ENCODE measurements at regions not wholly inside any gene's neighbourhood (a gene's known extent, or its start where the extent isn't known, plus 50 kb on each side); places are given as distances from the start of the nearest gene placed in this dataset.
A peak's percentile ranks its signal among the peaks of the same experiment; 100 is the strongest.
"Not testable (repeated sequence)": the region's sequence is repeated elsewhere in the genome, so short reads cannot be mapped to it uniquely, and the experiment has no call there.

DNA sequence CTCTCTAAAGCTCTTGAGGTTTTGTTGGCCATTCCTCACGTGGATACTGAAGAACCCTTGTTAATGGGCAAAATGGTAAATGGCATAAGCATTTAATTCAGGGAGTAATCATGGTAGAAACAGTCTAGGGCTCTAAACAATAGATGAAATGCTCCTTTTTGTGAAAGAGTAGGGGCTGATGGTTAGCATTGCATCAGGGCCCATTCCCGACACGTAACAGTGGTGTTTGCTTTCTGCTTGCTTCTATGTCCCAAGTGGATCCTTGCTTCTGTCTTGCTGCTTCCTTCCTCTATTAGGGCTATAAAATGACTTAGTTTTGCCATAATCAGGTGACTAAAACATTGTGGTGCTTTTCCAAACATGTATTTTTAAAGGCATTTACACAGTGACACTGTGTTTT lies 230.9 kb upstream of the AFF2 start:
- DNase-seq, result no peak

DNA sequence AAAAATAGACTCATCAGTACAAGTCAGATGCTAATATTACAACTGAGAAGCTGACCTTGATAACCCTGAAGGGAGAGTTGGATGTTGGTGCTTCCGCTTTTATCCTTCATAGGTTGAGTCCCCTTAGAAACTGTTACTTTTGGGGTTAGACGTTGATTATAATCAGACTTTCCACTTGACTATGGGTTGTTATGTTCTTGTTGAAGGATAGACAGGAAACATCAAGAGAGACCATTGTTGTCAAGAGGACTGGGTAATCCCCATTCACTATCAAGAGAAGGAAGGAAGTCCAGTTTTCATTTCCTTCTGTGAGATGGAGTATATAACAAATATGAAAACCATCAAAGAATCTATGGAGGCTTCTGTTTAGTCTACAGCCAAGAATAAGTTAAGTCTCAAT lies 229.9 kb upstream of the AFF2 start:
- no peak for DNase-seq

DNA sequence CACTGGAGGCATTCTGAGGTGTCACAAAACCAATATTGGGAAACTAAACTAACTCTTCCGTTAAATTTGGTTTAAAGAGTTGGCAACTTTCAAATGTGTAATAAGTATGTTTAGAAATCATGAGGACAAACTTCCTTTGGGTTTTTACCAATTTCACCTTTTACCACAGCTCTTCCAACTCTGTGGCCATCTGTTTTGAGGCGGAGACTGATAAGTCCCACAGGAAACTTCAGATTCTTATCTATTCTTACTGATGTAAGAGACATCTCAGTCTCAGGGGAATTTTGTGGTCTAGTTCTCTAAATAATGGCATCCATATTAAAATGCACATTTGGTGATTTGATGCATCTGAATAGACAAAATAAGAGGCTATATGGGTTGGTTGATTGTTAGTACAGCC lies 229.2 kb upstream of the AFF2 start:
- DNase-seq, result no peak

DNA sequence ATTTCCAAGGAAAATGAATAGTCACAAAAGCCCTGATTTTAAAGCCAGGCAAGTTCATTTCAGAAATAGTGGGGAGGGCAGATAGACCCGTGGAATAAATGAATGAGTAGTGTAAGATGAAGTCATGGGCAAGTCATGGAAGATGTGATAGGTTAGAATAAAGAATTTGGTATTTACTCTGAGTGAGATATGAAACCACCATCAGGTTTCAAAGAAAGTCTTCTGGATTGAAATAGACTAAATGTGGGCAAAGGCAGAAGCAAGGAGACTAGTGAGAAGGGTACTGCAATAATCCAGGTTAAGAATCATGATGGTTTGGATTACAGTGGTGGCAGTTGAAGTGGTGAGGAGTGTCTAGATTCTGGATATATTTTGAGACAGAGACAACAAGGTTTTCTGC lies 218.5 kb upstream of the AFF2 start:
- no peak for DNase-seq

DNA sequence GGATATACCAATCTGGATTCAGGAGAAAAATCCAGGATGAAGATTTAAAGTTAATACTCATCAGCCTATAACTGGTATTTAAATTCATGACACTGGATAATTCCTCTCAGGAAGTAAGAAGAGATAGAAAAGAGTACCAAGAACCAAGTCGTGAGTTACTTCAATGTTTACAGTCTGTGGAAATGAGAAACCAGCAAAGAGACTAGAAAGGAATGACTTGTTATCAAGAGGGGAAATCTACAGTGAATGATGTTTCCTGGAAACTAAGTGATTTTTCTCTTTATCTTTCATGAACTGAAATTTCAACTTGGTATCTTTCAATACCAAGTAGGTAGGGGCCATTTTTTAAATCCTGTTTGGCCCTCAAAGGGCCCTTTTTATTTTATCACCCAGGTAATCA lies 217.9 kb upstream of the AFF2 start:
- no peak for DNase-seq

DNA sequence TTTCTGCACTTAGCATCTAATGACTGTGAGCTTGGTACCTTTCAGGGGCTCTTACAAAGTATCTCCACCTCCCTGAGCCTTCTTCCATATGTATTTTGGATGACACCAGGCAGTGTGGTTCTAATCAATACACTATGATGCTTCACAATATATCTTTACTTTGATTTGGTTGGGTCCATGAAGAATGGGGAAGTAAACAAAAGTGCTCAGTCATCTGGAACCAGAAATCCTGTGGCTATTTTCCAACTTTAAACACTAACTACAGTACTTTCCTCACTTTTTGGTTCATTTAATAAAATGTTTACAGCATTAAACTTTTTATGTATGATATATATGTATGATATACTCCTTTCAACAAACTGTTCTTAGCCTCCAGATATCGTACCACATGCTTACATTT lies 216.4 kb upstream of the AFF2 start:
- no peak for DNase-seq

DNA sequence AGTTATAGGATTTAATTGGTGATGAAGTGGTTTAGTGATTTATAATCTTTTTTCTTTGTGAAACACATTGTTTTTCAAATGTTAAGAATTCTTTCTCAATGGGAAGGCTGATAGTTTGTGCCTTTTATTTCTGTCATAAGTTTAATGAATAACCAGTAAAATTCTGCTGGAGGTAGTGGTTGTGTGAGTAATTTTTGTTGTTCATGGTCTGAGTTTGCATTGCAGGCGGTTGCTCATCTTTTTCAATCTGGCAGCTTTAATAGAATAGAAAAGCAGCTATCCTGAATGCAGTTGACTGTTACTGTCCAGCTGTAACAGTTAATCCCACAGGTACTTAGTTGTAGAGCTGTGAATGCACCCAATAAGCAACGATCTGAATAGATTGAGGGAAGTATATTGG lies 215.6 kb upstream of the AFF2 start:
- no peak for DNase-seq

DNA sequence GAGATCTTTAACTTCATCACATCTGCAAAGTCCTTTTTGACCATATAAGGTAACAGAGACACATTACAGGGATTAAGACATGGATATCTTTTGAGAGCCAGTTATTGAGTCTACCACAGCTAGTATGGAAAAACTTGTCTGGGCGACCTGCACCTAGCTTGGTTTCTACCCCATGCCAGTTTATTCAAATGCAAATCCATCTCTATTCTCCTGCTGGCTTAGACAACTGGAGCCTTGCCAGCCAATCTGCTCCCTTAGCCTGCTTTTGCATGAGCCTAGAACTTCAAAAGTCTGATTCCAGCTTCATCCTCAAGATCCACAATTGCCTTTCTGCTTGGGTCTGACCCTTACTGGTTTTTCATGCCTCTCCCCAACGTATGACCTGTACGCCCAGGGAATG lies 212.0 kb upstream of the AFF2 start:
- DNase-seq, result no peak

DNA sequence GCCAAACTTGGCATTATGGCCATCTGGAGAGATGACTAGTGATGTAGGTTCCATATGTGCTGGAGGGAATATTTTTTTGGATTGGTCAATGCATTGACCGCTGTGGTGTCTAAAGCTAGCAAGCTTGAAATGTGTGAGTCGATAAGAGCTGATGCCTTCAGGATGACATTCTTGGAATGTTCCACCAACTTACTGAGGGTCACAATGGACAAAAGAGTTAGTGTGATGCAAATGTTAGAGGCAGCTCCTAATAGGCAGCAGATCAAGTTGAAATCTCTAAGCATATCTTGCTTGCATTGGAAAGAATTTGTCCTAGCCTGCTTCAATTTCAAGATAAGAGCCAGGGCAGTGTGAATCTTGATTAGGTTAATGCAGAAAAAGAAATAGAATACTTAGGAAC lies 210.4 kb upstream of the AFF2 start:
- DNase-seq, result no peak

DNA sequence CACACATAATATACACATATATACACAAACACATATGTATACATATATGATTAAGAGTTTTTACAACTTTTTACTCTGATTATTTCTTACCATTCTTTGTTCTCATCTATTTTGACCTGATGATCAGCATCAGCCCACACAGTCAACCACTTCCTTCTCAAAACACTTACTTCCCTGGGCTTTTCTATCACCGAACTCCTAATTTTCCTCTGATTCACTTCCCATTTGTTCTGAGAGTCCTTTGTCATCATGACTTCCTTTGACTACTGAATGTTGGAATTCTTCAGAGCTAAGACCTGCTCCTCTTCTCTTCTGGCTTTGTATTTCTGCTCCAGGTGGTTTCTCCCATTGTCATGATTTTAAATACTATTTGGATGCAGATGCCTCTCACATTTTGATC lies 209.5 kb upstream of the AFF2 start:
- DNase-seq, result no peak

DNA sequence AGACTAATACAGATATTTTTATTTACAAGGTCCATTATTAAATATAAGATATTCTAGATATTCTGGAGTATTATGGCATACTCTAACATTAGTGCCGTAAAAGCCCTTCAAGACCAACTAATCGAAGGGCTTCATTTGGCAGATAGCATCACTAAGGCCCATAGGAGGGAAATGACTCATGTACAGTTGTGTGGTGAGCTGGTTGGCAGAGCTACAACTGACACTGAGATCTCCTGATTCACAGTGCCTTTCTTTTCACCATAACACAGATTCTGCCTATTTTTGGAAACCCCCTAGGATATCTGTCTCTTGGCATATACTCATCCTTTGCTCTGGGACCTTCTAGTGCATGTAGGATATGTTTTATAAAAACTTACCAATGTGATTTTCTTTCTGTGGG lies 201.7 kb upstream of the AFF2 start:
- no peak for DNase-seq

DNA sequence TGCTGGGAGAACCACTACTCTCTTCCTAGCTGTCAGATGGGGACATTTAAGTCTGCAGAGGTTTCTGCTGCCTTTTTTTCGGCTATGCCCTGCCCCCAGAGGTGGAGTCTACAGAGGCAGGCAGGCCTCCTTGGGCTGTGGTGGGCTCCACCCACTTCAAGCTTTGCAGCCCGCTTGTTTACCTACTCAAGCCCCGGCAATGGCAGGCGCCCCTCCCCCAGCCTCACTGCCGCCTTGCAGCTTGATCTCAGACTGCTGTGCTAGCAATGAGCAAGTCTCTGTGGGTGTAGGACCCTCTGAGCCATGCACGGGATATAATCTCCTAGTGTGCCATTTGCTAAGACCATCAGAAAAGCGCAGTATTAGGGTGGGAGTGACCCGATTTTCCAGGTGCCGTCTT lies 195.2 kb upstream of the AFF2 start:
- not testable (repeated sequence) for DNase-seq

DNA sequence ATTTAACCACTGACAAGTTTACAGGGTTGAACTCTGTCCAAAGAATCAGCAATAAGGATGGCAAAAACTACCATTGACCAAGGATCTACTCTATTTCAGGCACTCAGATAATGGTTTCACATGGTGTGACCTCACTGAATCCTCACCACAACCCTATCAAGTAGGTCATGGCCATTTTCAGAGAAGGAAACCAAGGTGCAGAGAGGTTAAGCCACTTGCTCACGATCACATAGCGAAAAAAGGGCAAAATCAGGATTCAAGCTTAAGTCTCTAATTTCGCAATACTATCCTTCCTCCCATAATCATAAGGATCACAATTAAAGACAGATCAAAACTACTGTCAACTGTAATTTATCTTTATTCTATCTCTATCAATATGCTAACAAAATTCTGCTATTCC lies 191.0 kb upstream of the AFF2 start:
- DNase-seq, result no peak

DNA sequence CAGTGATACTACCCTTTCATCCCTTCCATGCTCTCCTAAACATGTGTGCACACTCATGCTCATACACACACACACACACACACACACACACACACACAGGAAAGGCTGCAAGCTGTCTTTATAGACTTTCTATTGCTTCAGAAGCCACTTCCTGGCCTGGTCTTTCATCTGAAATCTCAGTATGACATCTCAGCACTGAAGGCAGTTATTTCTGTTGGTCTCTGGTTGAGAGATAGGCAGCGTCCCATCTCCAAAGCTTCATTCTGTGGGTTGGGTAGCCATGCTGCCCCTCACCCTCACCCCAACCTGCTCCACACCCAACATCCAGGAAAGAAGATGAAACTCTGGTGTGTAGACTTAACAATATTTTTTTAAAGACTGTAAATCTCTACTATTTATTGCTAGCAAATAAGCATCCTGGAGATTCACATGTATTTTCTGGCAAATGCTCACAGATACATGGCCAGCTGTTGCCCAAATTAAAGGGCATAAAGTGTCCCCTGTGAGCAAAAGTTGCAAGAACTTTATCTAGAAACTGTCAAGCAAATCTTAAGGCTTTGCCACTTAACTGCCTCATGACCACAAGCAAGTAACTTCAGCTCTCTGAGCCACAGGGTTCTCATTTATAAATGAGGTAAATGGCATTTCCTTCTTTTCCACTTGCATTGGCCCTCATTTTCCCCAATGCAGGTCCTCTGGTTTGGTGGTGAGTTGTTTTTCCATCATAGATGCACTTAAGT lies 189.8 kb upstream of the AFF2 start:
- peak; percentile 17 for DNase-seq

DNA sequence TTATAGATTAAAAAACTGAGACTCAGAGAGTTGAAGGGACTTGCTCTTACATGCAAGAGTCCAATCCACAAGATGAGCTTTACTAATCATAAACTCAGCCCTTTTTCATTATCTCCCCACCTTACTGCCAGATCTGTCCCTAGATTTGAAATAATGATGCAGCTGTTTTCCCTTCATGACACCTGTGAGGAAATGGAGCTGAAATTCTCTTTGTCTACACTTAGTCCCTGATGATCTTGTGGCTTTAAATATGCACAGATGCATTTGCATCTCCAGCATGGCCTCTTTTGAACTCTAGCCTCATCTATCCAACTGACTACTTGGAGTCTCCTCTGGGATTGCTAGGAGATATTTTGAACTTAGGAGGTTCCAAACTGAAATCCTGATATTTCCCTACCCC lies 188.9 kb upstream of the AFF2 start:
- no peak for DNase-seq

DNA sequence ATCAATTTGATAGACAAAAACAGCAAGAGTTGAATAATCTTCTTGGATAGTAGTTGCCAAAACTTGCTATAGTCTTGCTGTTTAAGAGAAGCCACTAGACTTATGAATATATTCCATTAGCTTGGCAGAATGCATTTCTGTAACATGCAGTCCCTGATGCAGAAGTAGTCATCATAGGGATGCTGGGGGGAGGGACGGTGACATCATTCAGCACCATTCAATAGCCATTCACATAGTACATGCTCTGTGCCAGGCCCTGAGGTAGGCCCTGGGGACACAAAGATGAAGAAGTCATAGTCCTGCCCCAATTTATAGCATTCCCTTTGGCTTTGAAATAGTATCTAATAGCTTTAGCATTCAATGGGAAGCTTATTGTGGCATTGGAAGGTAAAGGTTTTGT lies 185.5 kb upstream of the AFF2 start:
- no peak for DNase-seq

DNA sequence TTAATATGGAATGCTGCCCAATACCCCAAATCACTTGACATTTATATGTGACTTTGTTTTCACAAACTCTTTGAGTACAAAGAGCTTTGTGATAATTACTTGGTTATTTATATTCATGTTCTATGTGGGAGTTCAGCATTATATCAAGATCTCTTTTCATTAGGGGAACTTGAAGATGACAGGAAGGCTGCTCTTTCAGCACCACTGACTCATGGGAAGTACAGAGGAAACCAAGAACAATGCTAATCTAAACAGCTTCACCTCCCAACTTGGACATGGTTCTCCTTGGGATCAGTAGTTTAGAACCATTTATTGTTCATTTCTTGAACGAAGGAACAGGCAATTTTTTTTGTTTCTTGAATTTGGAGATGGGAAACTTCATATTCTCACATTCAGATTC lies 184.0 kb upstream of the AFF2 start:
- no peak for DNase-seq

DNA sequence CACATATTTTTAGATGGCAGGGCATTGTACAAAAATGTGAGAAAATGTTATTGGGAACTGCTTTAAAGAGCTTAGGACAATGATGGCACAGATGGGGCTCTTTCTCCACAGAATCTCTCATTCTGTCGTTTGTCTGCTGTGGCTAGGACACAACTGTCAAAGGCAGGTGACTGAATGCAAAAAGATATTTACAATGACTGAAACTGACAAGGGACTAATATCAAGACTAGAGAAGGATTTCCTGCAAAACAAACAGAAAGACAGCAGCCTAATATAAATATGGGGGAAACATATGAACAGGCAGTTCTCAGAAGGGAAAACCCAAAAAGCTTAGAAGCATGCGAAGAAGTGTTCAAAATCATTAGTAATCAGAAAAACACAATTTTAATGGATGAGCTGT lies 177.5 kb upstream of the AFF2 start:
- DNase-seq, result no peak

DNA sequence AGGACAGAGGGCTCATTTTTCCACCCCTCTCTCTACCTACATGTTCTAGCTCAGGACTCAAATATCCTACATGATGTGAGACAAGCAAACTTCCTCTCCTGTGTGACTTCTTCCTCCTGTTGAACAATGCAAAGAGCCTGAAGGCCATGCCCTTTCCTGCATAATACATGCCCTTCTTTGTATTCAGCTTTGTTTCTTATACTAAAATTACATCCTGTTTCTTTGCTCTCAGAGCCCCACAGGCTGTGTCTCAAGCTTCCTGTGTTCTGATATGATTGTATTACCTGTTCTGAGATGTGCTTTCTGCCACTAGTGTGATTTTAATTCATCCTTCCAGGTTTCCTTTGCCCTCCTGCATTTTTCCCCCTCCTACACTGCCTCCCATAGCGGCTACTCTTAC lies 166.4 kb upstream of the AFF2 start:
- DNase-seq, result no peak

DNA sequence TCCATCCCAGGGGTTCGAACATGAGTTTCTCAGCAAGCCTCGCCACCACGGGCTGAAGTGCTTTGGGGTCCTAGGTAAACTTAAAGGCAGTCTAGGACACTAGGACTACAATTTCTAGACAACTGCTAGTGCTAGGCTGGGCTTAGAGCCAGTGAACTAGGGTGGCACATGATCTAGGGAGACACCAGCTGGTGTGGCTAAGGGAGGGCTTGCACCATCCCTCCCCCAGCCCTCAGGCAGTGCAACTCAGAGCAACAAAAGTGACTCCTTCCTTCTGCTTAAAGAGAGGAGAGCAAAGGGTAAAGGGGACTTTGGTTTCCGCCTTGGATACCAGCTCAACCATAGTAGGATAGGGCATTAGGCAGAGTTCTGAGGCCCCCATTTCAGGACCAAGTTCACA lies 162.5 kb upstream of the AFF2 start:
- no peak for DNase-seq

DNA sequence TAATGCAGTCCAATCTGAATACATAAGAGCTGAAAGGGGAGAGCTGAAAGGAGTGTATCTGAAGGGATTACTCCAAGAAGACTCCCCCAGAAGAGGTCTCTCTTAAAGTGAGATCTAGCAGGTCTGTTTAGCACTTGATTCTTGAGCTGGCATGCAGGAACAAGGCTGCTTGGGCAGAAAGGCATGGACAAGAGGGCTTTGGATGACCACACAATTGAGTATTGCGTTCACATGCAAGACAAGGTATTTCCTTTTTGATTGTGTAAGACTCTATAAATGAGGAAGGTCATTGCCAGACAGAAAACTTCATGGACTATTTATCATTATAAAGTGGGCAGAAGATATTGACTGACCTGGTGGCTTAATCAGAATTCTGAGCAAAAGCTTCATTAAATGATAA lies 145.5 kb upstream of the AFF2 start:
- no peak for DNase-seq

DNA sequence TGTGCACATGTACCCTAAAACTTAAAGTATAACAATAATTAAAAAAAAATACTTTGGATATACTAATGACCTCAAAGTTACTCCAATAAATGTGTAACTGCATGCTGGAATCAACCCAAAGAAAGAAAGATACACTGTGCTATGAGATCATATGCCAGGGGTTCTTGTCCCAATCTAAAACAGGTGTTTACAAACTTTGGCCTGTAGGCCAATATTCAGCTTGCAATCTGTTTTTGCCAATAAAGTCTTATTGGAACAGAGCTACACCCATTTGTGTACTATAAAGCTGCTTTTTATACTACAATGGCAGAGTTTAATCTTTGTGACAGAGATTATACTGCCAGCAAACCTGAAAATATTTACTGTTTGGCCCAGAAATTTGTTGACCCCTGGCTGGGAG lies 138.8 kb upstream of the AFF2 start:
- no peak for DNase-seq

DNA sequence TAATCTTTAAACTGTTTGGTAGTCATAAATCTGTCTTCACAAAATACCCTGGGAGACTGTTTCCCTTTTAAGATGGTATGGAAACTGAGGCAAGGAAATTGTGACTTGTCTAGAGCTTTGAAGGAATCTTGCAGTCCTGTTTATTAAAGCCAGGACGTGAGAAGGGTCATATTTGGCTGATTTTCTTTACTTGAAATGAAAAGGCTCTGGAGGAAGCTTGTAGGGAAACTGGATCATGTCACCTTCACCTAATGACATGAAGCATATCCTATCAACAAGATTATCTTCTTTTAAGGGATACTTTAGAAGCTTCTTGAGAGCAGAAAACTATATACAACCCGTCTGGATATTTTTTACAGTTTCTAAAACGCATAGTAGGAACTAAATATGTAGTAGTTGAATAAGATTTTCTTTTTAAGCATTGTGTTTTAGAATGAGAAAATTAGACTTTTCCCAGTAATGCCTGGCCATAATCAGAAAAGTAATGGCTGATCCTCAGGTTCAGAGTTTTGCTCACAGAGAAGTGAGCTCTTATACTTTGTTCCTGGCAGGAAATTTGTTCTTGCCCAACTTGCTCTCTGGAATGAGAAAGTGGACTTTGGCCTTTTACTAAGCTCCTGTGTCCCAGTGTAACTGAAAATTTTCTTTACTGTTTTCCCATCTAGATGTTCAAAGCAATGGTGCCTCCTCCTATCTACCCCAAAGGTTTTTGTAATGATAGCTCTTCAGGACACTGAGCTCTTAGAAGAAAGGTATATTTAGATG lies 136.8 kb upstream of the AFF2 start:
- DNase-seq, result no peak

DNA sequence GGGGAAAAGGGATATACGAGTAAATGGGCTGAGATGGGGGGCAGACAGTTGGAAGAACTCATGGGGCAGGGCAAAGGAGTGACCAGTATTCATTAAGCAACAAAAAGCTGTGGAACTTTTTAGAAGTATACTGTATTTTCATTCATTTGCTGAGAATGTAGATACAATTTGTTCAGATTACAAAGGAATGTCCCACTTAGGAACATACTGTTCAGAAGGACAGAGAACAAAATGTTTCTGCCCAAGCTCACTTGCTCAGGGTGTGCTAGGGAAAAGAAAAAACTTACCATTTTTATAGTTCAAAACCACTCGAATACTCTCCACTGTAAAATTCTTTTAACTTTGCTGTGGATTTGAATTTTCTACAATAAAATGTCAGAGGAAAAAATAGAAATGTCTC lies 135.2 kb upstream of the AFF2 start:
- DNase-seq, result no peak

DNA sequence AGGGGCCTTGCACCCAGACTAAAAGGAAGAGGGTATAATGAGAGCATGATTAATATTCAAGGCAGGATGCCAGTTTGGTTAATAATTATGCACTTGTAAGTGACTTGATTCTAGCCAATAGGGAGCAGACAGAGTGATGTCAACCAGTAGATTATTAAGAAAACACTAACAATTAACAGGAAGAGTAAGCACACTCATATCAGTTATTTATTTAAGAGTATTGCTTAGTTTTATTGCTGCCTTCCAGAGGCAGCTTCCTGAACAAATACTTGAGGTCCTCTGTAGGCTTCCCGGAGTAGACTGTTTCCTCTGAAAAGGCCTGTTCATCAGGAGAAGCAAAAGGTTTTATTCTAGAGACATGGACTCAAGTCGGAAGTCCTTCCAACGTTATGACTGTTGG lies 129.1 kb upstream of the AFF2 start:
- no peak for DNase-seq
